HG03520 (cell line): ENCODE measurements at regions not wholly inside any gene's neighbourhood (a gene's known extent, or its start where the extent isn't known, plus 50 kb on each side); places are given as distances from the start of the nearest gene placed in this dataset.

Experiments used
- ATAC-seq: cut with Tn5 transposase; IDR thresholded peaks from one replicate; pipeline ENCODE4 v1.9.1; 2021; ENCODE audit warnings: mild to moderate bottlenecking, moderate library complexity; ENCODE audit not compliant: unreplicated experiment

DNA sequence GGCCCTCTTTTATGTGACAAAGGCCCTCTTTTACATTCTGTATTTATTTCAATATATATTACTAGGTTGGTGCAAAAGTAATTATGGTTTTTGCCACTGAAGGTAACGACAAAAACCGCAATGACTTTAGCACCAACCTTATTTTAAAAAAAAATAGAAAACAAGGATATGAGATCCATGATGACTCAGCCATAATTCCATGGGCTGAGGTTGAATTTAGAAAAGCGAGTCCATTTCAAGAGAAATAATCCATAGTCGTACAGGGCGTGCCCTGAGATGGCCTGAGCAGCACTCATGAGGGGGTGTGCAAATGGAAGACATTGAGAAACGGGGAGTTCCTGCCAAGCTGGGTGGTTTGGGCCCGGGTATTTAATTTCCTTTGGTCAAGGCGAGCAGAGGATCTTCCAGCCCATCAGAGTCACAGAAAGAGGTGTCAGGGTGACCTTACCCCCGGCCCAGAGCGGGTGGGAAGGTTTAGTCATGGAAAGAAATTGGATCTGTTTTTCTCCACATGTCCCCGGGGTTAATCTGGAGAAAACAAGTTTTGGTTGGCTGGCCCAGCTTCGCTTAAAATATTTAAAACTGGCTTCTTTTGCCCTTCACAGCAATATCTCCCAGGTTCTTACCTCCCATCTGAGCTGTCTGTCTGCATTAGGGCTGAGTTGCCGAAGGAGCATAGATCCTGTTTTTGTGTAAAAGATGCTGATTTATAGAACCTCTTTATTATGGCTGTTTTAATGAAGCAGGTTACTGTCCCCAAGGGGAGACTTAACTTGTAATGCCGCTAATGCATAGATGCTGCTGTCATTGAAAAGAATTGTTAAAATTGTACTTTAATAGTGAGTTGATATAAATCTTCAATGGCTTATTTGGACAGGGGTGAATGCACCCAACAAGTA is 255.6 kb downstream of the PREX1 start:
- ATAC-seq = no peak

GRCh38 chr20:48569679-48570078 is 258.1 kb downstream of the PREX1 start:
- ATAC-seq = no peak

- ATAC-seq = no peak
These were observed 259.3 kb downstream of the PREX1 start for GRCh38 chr20:48568520-48568919.

DNA sequence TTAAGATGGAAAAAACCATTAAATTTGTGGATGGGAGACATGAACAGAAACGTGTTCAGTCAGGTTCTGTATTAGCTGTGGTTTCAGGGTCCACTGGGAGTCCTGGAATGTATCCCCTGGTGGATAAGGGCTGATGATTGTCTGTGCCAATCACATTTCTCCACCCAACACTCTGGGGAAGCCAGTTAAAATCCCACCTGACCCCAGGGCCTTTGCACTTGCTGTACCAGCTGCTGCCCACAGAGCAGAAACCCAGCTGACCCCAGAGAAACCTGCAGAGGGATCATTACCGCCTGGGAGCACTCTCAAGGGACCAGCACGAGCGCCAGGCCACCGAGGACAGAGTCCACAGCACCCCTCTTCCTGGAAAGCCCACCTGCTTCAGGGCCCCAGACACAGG is 260.7 kb downstream of the PREX1 start:
- no peak for ATAC-seq

- ATAC-seq = no peak
These were observed 262.7 kb downstream of the PREX1 start for GRCh38 chr20:48564982-48565539.

GRCh38 chr20:48563191-48563870 is 264.5 kb downstream of the PREX1 start:
- ATAC-seq = no peak

DNA sequence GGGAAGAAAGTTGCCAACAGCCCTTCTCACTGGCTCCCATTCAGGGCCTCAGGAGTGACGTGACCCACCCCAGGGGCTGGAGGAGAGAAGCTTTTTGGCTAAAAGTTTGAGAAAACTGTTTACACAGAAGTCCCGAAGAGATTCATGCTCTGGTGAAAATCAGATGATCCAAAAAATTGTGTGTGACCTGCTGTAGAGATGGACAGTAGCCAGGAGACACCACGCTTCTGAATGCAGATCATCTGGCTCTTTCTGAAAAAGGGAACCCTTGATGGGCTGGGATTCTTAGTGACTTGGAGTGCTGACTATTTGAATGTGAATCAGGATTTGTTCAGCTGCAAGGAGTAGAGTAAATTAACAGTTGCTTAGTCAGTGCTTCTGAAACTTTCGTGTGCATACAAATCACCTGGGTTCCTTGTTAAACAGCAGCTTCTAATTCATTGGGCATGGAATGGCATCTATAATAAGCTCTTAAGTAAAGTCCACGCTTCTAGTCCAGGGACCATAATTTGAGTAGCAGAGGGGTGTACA is 265.1 kb downstream of the PREX1 start:
- no peak for ATAC-seq

DNA sequence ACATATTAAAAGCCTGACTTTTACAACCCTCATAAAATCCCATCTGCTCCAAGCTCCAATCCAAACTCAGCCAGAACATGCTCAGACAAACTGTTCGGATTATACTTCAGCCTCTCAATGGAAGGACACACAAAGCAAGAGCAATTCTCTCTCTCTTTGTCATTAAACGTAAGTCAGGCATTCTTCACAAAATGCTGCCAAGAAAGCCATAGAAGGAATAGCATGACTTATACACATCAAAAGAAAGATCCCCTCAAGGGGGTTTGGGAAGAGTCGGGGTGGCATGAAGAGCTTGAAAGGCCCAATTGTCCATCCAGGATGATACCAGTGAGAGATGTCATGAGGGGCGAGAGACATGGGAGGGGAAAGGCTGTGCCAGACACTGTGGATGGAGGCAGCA is 268.9 kb downstream of the PREX1 start:
- no peak for ATAC-seq

- ATAC-seq = no peak
These were observed 270.4 kb downstream of the PREX1 start for GRCh38 chr20:48557380-48557779.

DNA sequence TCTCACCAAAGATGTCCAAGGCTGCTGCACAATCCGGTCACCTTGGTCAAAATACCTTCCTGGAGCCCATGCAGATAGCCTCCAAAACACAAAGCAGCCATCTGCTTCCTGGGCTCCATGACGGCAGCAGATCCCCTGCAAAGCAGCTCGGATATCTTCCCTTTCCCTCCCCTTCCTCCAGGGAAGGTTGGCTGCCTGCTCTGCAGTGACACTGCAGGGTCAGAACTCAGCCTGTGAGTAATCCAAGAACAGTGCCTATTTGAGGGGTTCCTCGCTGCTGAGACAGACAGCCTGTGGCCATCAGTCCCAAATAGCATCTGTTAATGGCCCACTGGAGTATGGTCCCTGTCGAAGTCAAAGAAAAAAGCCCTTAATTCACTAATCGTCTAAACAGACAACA is 270.8 kb downstream of the PREX1 start:
- no peak for ATAC-seq

DNA sequence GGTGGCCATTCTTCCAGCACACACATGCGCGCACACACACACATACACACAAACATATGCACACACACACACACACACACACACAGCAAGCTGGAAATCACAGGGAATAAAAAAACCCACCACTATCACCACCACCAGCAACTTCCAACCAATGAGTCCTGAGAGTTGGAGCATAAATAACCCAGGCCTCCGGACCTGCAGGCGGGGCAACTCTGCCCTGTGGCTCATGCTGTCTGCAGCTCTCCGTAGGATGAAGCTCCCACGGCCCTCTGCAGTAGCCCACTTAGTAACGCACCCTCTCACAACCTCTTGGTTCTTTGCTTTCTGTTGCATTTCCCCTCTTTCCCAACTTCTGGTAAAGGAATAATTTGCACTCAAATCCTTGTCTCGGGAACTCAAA is 275.2 kb downstream of the PREX1 start:
- no peak for ATAC-seq

- no peak for ATAC-seq
These were observed 277.0 kb downstream of the PREX1 start for GRCh38 chr20:48550814-48551213.

DNA sequence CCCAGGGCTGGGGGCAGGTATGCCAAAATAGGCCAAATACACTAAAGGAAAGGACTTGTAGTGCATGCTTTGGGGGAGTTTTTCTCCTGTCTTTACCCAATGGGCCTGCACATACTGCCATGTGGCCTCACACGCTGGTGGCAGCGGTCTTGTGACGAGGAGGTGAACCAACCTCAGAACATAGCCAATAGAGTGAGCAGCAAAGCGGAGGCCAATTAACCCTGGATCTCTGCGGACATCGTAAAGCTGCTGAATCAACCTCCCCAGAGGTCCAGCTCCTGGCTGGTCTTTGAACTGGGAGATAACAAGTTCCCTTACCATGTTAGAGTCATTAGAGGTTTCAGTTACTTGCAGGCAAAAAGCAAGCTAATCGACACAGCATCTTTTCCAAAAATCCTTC is 280.1 kb downstream of the PREX1 start:
- no peak for ATAC-seq

GRCh38 chr20:48544402-48545339 is 283.1 kb downstream of the PREX1 start:
- no peak for ATAC-seq

GRCh38 chr20:48541581-48542071 is 286.2 kb downstream of the PREX1 start:
- ATAC-seq = no peak

- ATAC-seq = no peak
These were observed 288.9 kb downstream of the PREX1 start for GRCh38 chr20:48538856-48539255.

DNA sequence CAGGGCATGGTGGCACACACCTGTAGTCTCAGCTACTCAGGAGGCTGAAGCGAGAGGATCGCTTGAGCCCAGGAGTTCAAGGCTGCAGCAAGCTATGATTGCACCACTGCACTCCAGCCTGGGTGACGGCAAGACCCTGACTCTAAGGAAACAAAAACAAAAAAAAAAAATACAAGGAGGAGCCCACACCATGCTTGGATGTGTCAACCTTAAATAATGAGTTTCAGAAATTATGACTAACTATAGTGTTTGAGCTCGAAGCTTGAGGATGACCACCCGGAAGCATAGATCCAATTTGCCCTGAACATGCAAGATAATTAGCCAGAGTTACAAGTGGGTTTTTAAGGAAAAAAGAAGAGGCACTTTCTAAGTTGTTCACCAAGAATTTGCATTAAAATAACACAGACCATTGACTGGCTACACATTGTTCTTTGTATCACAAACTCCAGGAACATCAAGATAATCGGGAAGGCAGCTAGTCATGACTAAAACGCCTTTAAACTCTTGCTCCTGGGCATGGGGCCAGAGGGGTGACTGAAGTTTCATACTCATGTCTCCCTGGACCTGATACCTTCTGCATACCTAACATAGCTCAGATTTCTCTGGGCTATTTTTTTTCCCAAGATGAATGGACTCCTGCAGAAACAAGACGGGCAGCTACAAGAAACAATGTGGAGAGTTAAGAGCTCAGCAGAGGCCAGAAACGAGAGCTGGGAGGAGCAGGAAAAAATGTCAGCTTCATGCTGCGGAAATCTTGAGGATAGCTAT is 289.6 kb downstream of the PREX1 start:
- no peak for ATAC-seq

DNA sequence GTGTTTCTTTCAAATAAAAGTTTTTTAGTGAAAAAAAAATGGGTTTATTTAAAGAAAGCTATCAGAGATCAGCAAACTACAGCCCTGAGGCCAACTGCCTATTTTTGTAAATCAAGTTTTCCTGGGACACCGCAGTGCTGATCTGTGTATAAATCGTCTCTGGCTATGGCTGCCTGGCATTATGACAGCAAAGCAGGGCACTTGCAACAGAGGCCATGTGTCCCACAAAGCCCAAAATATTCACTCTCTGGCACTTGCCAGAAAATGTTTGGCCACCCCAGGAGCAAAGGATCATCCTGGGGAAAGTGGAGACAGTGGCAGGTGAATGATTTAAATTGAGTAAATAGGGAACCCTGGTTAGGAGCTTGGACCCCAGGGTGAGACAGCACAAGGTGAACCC is 291.6 kb downstream of the PREX1 start:
- ATAC-seq = no peak

DNA sequence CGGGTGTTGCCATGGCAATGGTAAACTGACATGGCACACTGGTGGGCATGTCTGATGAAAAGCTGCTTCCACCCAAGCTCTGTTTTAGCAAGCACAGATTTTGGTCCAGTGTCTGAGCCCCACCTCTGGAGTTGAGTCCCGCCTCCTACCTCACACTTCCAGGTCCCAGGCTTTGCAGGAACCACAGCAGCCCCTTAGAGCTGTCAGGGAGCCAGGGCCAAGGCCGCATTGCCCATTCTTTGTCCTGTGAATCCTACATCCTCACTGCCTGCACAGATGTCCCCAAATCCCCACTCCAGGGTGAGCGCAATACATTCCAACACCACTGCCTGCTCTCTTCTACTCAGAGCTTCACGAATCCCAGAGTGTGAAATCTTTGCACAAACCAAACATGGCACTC is 292.2 kb downstream of the PREX1 start:
- no peak for ATAC-seq

DNA sequence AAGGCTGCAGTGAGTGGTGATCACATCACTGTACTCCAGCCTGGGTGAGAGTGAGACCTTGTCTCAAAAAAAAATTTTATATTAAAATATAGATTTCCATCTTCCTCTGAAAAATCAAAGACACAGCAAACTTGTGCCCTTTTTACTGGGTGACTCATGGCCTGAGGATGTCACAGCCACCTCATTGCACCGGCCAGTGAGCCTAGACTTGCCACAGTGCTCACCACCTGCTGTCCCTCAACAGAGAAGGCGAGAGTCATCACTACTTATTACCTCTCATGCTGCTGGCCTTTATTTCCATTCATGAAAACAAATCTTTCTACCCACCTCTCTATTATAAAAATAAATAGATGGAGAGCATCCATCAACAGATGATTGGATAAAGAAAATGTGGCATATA is 295.8 kb downstream of the PREX1 start:
- no peak for ATAC-seq
